Gastroesophageal sphincter (tissue), 4 donors: ENCODE measurements at regions not wholly inside any gene's neighbourhood (a gene's known extent, or its start where the extent isn't known, plus 50 kb on each side); places are given as distances from the start of the nearest gene placed in this dataset.

Experiments
- ATAC-seq: fragments of 150-250 bp; one replicate; pipeline ENCODE4 v1.9.1; 2016; ENCODE audit warnings: mild to moderate bottlenecking, moderate library complexity
- H3K27ac ChIP-seq, 4 donors: fragments of 200-600 bp; sonication (generic) in 3 of 4; 1 replicate in 3 of 4; 2 replicates in 1 of 4; pipeline ENCODE4 v1.5.1; 2016 to 2019
- H3K27me3 ChIP-seq: fragments of 200-600 bp; sonication (generic); one replicate; pipeline ENCODE4 v1.5.1; 2019
- H3K36me3 ChIP-seq, 2 donors: fragments of 200-600 bp; sonication (generic); one replicate each; pipeline ENCODE4 v1.5.1; 2019; ENCODE audit warnings: control low read depth in 1 of 2
- H3K4me1 ChIP-seq, 3 donors: fragments of 200-600 bp; sonication (generic); 1 replicate in 2 of 3; 2 replicates in 1 of 3; pipeline ENCODE4 v1.5.1; 2016 to 2019; ENCODE audit warnings: control low read depth in 2 of 3
- H3K4me3 ChIP-seq, 2 donors: fragments of 200-600 bp; sonication (generic); one replicate each; pipeline ENCODE4 v1.5.1; 2019; ENCODE audit warnings: mild to moderate bottlenecking in 1 of 2, moderate library complexity in 1 of 2
- H3K9me3 ChIP-seq, 3 donors: fragments of 200-600 bp; sonication (generic); one replicate each; pipeline ENCODE4 v1.5.1; 2017 to 2019; ENCODE audit warnings: control low read depth in 2 of 3
- EP300 ChIP-seq: sonication (generic); formaldehyde crosslinking; IDR thresholded peaks from one replicate; pipeline ENCODE4 v1.6.1; 2017; ENCODE audit warnings: antibody characterized with exemption, mild to moderate bottlenecking
- POLR2A ChIP-seq, 2 donors: fragments of 450-650 bp; IDR thresholded peaks; one replicate each; pipeline ENCODE4 v1.6.1; 2017; ENCODE audit warnings: antibody characterized with exemption in 2 of 2, mild to moderate bottlenecking in 2 of 2, moderate library complexity in 1 of 2
- POLR2AphosphoS5 ChIP-seq: sonication (generic); formaldehyde crosslinking; IDR thresholded peaks from one replicate; pipeline ENCODE4 v1.6.1; 2017; ENCODE audit warnings: antibody characterized with exemption
- WGBS, 2 donors: methylation state at CpG; one replicate each; pipeline ENCODE4 v1.1.5; 2018; ENCODE audit warnings: low coverage in 1 of 2; 5-methylcytosine and 5-hydroxymethylcytosine counted together
- TF ChIP-seq, protein P1 (sequence below), 4 experiments: fragments of 200-600 bp in 2 of 4; fragments of 450-650 bp in 2 of 4; sonication (generic) in 1 of 4; IDR thresholded peaks; one replicate each; pipeline ENCODE4 v1.5.1; 2017 to 2019; ENCODE audit warnings: antibody characterized with exemption in 4 of 4, mild to moderate bottlenecking in 2 of 4, moderate library complexity in 2 of 4

- Histone ChIP-seq H3K9me3 (no peaks in the 10 kb centered on the region), H3K4me3 (no peak overlapping the region), H3K27ac (no peak overlapping the region), H3K4me1 (no peaks in the 10 kb centered on the region), H3K36me3 (no peaks in the 10 kb centered on the region), H3K27me3 (no peaks in the 10 kb centered on the region)
- TF ChIP-seq, protein P1, sequence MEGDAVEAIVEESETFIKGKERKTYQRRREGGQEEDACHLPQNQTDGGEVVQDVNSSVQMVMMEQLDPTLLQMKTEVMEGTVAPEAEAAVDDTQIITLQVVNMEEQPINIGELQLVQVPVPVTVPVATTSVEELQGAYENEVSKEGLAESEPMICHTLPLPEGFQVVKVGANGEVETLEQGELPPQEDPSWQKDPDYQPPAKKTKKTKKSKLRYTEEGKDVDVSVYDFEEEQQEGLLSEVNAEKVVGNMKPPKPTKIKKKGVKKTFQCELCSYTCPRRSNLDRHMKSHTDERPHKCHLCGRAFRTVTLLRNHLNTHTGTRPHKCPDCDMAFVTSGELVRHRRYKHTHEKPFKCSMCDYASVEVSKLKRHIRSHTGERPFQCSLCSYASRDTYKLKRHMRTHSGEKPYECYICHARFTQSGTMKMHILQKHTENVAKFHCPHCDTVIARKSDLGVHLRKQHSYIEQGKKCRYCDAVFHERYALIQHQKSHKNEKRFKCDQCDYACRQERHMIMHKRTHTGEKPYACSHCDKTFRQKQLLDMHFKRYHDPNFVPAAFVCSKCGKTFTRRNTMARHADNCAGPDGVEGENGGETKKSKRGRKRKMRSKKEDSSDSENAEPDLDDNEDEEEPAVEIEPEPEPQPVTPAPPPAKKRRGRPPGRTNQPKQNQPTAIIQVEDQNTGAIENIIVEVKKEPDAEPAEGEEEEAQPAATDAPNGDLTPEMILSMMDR (IDR thresholded peaks at IDR 0.05), result no peak
- TF ChIP-seq POLR2A (IDR thresholded peaks at IDR 0.05) (no peak), EP300 (no peak), POLR2AphosphoS5 (no peak)
- WGBS, 2 donors, result 71 to 94% methylated on average over 2 of the region's 2 CpGs
- ATAC-seq, result no peak
Measured at GRCh38 chr11:23755076-23755475, 741.8 kb upstream of the LUZP2 start.

GRCh38 chr11:23755769-23756168, 741.1 kb upstream of the LUZP2 start:
- Histone ChIP-seq H3K4me1 (no peaks in the 10 kb centered on the region), H3K36me3 (no peaks in the 10 kb centered on the region), H3K27ac (no peak overlapping the region), H3K4me3 (no peak overlapping the region), H3K27me3 (no peaks in the 10 kb centered on the region), H3K9me3 (no peaks in the 10 kb centered on the region)
- WGBS, 2 donors, result 68 to 71% methylated on average over 1 to 2 of the region's 2 CpGs
- ATAC-seq, result no peak
- TF ChIP-seq, protein P1 (IDR thresholded peaks at IDR 0.05), result no peak
- no peak for TF ChIP-seq POLR2AphosphoS5
- no peak for TF ChIP-seq POLR2A (IDR thresholded peaks at IDR 0.05)
- no peak for TF ChIP-seq EP300

- H3K27ac ChIP-seq, result no peak overlapping the region
- no peaks in the 10 kb centered on the region for H3K36me3 ChIP-seq
- H3K4me1 ChIP-seq, result no peaks in the 10 kb centered on the region
- no peaks in the 10 kb centered on the region for H3K9me3 ChIP-seq
- H3K4me3 ChIP-seq, result no peak overlapping the region
- WGBS, 2 donors, result 76 to 91% methylated on average over 2 of the region's 2 CpGs
- no peaks in the 10 kb centered on the region for H3K27me3 ChIP-seq
- ATAC-seq, result no peak
- no peak for TF ChIP-seq POLR2A (IDR thresholded peaks at IDR 0.05)
- no peak for TF ChIP-seq POLR2AphosphoS5
- TF ChIP-seq, protein P1 (IDR thresholded peaks at IDR 0.05), result no peak
- no peak for TF ChIP-seq EP300
Measured at GRCh38 chr11:23759489-23759888, 737.4 kb upstream of the LUZP2 start.

DNA sequence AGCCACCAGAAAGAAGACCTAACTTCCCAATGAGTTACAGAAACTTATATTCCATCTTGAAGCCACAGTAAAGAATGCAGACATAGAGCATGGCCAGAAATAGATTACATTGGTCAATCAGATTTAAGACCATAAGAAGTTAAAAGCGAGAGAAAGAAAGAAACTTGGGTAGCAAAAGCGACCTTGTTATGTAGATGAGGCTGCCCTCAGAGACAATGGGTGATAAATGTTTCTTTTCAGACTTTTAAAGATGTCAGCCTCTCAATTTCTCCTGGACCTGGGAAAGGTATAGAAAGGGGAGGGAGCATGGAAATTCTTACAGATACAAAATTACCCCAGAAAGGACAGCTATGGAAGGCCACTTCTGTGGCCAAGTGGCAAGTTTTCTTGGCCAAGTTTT, 732.6 kb upstream of the LUZP2 start:
- no peak for ATAC-seq

GRCh38 chr11:23765682-23766252, 731.1 kb upstream of the LUZP2 start:
- Histone ChIP-seq H3K36me3 (no peaks in the 10 kb centered on the region), H3K27me3 (no peaks in the 10 kb centered on the region), H3K9me3 (no peaks in the 10 kb centered on the region), H3K4me3 (no peak overlapping the region), H3K4me1 (no peaks in the 10 kb centered on the region), H3K27ac (no peak overlapping the region)
- TF ChIP-seq POLR2A (IDR thresholded peaks at IDR 0.05), result no peak
- TF ChIP-seq, protein P1 (IDR thresholded peaks at IDR 0.05), result no peak
- TF ChIP-seq EP300, result no peak
- TF ChIP-seq POLR2AphosphoS5, result no peak
- WGBS, 2 donors, result 84 to 86% methylated on average over 1 to 2 of the region's 2 CpGs
- ATAC-seq, result no peak

More for the DNA sequence above, 732.6 kb upstream of the LUZP2 start:
- Histone ChIP-seq H3K4me3 (no peak overlapping the region), H3K9me3 (no peaks in the 10 kb centered on the region), H3K4me1 (no peaks in the 10 kb centered on the region), H3K36me3 (no peaks in the 10 kb centered on the region), H3K27ac (no peak overlapping the region), H3K27me3 (no peaks in the 10 kb centered on the region)
- TF ChIP-seq, protein P1 (IDR thresholded peaks at IDR 0.05), result no peak
- TF ChIP-seq EP300 (no peak), POLR2AphosphoS5 (no peak), POLR2A (IDR thresholded peaks at IDR 0.05) (no peak)
- WGBS, 2 donors, result 86 to 89% methylated on average over 2 of the region's 2 CpGs
